ENCODE measurements at regions not wholly inside any gene's neighbourhood (a gene's known extent, or its start where the extent isn't known, plus 50 kb on each side); places are given as distances from the start of the nearest gene placed in this dataset.

GRCh38 chr13:73657821-73658540, 476.2 kb downstream of the KLF12 start:
- TF ChIP-seq TAF1 (IDR thresholded peaks at IDR 0.05; ENCODE audit: borderline replicate concordance, insufficient read depth, low read length) (no peak), FOXP2 (optimal IDR thresholded peaks at IDR 0.05; ENCODE audit: borderline replicate concordance, extremely low read depth, extremely low read length, insufficient read depth) (no peak), POLR2AphosphoS5 (IDR thresholded peaks at IDR 0.05; ENCODE audit: low read depth, low read length) (no peak), REST (IDR thresholded peaks at IDR 0.05; ENCODE audit: insufficient read depth in 1 of 2, low read depth in 2 of 2, low read length in 2 of 2) (no peak)

Data from PFSK-1 (cell line).